ENCODE measurements at regions not wholly inside any gene's neighbourhood (a gene's known extent, or its start where the extent isn't known, plus 50 kb on each side); places are given as distances from the start of the nearest gene placed in this dataset.

DNA sequence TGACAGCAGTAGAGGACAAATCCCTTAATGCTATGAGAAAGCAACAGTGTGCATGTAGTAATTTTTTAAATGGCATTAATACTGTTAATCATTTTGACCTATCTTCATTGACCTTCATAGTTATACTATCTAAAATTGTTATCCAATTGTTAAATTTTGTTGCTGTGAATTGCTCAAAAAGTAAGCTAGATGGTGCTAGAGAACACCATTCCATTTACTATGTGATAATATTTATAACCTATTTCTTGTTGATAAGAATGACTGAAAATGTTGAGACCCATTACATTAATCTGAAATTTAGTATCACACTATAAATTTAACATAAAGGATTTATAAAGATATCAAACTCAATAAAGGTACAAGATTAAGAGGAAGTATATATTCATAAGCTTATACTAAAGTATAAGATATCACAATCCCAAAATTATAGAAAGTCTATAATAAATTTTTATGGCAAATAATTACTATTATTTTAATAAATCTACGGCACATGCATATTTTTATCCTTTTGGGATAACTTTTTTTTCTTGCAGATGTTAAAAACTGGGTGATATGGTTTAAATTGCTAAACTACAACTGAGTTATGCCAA is 1573.3 kb downstream of the PCDH9 start:
- no peak for DNase-seq

DNA sequence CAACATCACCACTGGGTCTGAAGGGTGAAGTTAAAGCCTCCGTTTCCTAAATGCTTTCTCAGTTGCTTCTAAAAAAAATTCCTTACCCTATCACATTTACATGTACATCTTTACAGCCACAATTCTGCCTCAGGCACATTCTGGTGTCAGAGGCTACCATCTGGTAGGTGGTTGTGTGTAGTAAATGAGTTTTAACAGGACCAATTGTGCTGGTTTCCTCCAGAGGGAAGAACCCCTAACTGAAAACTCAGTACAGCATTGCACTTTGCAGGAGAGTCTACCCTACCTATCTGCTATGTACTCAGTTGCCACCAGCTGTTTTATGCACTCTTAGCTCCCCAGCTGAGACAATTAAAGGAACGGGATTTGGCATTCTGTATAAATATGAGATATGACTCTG is 1576.5 kb downstream of the PCDH9 start:
- no peak for DNase-seq

DNA sequence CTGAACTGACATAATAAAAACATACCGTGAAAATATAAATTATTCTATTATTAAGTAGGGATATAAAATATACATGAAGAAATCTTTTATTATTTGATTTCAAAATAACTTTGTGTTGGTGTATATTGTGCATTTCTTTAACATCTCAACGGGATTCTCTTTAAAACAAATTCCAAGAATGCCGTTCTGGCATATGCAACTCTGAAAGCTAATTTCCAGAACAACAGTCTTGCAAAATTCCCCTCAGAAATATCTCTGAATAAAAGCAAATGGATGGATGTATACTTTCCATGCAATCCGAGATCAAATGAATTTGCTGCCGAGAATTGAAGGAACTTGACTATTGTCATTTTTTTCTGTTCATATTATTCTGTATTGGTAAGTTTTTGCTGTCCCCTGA is 1579.8 kb downstream of the PCDH9 start:
- DNase-seq, result no peak

DNA sequence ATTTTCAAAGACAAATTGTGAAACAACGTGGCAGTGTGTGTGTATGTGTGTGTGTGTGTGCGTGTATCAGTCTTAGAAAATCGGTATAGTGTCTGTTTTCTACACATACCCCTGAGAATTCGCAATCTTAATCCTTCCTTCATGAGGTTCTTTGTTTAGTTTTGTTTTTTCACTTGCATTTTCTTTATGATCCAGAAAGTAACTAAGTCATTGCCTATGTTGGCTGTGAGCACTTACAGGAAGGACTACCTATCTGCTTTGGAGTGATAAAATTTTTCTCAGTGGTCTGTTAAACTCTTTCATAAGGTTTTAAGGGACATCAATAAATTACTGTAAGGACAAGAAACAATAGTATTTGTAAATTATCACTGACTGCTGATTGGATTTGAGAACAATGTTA is 1587.1 kb downstream of the PCDH9 start:
- DNase-seq, result no peak

DNA sequence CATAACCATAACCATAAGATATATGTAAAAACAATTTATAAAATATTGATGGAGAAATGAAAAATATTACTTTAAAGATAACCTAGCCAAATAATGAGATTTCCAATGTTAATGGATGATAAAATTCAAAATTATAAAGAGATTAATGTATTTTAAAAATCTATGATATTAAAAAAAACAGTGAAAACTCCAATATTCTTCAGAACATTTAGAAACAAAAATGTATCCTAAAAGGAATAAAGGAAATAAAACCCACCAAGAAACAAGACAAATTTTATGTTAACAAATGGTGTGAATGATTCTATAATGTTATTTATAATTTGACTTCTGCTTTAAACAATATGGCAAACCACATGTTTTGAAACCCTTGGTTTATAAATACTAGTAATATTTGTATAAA is 1587.8 kb downstream of the PCDH9 start:
- no peak for DNase-seq

DNA sequence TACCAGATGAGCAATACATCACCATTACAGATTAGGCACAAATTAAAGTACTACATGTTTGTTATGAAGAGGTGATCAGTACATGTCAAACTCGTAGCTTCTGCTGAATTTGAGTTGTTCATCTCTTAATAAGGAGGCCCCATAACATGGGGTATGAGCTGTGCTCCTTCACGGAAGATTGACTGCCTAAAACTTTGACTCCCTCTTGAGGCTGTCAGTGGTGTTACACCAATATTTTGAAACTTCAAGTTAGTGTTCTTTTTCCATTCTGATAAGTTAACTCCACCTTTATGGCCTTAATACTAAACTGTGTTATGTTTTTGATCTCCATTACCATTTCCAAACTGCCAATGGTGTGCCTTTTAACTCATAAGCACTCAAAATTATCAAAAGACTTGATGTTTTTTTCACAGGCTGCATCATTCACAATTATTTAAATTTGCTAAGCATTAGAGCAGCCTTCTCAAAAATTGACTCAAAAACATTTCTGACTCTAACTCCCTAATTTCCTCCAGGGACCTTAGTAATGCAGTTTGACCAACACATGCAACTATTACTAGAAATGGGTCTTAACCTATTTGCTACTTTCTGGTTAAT is 1591.5 kb downstream of the PCDH9 start:
- no peak for DNase-seq

DNA sequence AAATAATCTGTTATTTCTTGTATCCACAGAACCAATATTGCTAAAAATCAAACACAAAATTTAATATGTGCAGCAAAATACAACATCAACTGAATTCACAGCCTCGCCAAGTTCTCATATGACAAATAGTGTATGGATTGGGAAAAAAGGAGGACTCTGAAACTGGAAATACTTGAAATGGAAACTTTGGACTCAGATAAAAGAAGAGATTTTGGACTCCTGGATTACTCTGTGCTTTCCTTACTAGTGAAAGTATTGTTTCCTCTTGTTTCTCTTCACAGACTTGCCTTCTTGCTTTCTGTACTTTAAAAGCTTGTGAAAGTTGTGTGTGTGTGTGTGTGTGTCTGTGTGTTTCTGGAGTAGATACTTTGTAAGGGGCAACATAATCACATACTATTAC is 1596.3 kb downstream of the PCDH9 start:
- DNase-seq, result no peak

DNA sequence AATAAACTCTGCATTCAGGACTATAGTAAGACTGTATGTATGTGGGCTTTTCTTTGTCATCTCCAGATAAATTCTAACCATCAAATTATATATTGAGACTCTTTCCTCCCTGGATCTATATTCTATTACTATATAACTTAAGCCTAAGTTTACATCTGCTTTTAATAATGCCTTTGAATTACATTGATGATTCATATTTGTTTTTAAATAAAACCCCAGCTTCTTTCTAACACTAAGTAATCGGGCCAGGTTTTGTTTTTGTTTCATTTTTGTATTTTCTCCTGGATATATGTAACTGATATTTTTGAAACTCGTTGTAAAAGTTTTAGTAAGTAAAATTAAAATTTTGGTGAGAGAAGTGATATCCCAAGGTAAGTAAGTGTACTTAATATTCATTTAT is 1599.1 kb downstream of the PCDH9 start:
- DNase-seq, result no peak

DNA sequence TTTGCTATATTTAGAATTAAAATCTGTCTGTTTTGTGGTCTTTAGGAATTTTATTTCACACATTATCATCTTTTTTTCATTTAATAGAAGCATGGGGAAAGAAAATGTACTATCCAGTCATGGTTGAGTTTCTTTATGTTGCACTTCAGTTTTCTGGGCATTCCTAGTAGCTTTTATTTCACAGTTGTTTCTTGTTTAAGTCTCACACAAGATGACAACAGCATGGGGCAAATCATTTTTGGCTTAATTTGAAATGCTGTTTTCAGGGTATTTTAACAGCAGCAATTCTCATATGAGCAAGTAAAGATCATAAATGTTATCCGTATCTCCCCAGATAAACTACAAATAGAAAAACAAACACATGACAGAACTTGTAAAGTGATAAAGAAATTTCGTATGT is 1600.2 kb downstream of the PCDH9 start:
- no peak for DNase-seq

DNA sequence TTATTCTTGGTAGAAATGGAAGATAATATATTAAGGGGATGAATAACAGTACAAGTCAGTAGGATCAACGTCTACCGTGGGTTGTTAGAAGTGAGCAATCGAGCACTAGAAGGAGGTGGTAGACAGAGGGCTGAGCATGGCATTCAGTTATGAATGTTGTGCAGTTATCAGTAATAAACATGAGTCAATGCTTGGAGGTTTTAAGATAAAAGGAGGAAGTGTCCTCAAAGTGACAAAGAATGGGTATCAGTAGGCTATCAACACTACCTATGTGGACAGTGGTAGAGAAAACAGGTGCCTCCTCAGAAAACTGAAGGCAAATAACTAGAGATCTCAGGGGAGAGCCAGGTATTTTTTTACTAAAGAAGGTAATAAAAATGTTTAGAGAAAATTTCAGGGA is 1607.0 kb downstream of the PCDH9 start:
- no peak for DNase-seq

DNA sequence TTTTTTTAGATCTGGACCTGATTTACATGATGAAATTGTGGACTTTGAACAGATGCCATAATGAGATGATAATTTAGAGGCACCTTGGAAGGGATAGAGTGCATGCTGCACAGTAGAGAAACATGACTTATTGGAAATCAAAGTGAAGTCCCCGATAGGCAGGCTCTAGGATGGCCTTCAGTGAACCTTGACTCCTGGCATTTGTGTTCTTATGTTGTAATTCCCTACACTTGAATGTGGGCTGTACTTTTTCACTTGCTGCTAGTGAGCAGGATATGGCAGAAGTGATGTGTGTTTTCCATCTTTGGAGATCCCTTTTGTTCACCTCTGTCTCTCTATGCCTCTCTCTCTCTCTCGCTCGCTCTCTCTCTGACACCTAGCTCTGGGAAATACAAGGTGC is 1614.6 kb downstream of the PCDH9 start:
- DNase-seq, result no peak

DNA sequence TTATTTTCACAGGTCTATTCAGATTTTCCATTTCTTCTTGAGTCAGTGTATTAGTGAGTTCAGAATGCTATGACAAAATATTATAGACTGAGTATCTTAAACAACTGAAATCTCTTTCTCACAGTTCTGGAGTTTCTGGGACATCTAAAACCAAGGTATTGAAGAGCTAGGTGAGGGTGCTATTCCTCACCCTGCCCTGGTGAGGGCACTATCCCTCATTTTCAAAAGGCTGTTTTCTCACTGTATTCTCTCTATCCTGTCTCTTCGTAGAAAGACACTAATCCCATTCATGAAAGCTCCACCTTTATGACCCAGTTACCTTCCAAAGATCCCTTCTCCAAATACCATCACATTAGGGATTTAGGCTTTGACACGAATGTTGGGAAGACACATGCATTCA is 1617.1 kb downstream of the PCDH9 start:
- DNase-seq, result no peak

DNA sequence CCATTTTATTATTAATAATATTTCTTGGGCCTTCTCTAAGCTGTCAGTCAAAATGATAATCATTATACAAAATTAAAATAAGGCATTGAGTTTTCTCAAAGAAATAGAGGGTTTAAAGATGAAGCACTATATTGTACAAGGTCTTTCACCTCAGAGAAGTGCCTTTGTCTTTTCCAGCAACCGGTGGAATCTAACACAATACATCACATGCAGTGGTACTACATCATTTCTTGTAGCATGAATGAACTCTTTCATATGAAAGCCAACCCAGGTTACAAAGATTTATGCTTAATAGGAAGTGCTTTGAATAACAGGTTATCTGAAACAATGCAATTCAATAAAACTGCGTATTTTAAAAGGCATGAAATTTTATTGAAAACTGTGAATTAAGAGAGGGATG is 1620.8 kb downstream of the PCDH9 start:
- no peak for DNase-seq

DNA sequence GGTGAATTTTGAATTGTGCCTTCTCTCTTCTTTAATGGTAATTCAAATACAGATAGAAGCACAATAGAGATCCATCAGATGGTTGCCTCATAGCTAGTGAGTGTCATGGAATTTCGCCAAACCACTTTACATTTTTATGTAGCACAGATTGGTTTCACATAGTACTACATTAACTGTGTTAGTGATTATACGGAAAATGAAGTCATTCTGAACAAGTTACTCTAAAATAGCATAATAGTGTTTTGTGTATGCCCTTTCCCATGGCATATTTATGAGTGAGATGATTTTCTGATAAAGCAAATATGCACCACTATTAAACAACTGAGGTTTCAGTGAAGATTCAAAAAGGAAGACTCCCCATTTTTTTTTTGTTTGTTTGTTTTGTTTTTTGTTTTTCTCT is 1623.5 kb downstream of the PCDH9 start:
- no peak for DNase-seq

DNA sequence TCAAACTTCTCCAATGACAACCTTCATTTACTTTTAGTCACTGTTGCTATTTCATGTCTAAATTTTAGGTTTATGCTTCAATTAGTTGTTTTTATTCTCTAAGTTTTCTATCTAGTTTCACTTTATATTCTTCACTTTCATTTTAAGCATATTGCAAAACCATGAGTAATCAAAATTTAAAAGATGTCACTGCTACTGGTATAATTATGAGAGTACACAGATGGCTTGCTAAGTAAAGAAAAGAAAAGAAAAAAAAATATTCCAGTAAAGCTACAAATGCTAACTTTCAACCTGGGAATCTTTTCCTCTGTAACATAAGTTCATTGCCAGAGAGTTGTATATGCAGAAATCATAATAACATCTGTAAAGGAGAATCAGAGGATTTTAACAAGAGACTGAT is 1624.7 kb downstream of the PCDH9 start:
- DNase-seq, result no peak

DNA sequence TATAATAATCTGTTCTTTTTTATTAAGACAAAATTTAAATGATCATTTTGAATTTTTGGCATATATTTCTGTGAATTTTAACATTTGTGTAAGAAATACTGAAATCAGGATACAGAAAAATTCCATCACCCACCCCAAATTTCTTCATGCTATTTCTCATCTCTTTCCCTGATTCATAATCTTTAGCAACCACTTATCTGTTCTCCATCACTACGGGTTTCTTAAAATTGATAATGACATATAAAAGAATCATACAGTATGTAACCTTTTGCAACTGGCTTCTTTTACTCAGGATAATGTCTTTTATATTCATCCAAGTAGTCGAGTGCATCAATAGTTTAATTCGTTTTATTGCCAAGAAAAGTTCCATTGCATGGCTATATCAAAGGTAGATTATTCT is 1627.0 kb downstream of the PCDH9 start:
- no peak for DNase-seq

DNA sequence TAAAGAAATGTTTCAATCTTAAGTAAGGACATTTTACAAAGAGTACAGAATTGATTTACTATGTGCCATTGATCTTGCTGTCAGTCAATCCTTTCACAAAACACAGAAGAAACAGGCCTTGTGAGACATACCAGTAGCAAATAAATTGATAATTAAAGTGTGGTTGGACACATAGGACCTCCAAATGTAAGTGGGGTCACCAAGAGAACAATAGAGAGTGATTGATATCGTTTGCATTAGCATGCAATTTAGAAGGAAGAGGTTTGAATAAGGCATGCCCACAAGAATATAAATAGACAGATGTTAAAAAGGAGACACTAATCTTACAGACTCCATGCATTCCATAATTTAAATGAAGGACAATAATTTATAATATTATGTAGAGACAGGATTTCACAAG is 1628.3 kb downstream of the PCDH9 start:
- DNase-seq, result no peak

DNA sequence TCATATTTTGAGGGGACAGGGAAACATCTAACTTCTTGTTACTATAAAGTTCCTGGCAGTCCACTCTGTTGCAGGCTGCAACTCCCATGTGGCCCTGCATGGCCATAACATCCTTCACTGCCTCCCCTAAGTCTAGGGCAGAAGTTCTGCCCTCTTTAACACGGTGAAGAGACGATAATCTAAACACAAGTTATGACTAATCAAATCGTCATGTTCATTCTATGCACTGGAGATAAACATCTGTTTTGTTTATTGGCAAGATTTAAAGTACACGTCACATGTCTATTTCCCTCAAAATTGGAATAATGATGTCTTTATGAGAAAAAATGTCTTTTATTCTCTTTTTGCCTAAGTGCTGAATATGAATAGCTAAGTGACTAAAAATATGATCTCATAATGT is 1629.4 kb downstream of the PCDH9 start:
- DNase-seq, result no peak

DNA sequence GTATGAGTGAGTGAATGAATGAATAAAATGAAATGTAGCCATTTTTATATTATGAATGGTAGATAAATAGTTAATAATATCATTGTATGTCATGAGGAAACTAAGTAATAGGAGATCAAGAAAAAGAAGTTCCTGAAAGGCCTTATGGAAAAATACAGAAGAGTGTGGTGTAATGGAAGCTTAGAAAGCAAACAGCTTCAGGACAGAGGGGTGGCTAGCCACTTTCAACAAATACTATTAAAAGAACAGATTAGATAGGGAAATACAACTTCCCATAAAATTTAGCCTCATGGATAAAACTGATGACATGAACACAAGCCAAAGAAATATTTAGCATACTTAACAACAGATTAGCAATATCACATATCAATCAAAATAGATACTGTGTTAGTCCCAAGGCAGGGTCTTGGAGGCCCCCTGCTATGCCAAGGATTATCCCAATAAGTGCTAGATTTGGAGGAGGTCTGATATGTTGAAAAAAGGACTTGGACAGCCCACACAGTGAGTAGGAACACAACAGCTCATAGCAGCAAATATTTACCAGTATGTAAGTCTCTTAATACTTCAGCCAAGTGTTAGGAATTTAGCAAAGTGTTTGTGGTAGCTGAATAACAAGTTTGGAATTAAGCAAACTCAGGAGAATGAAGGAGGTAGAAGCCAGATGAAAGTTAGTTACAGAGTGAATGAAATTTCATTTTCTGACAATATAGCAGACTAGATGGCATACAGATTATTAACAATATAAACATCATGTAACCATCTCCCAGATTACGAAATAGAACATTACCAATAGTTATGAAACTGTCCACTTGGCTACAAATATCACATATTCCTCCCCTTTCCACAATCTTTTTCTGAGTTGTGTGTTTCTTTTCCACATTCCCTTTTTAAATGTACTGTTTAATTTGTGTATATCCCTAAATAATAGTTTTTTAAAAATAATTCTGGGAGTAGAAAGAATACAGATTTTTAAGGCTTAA is 1632.0 kb downstream of the PCDH9 start:
- no peak for DNase-seq

DNA sequence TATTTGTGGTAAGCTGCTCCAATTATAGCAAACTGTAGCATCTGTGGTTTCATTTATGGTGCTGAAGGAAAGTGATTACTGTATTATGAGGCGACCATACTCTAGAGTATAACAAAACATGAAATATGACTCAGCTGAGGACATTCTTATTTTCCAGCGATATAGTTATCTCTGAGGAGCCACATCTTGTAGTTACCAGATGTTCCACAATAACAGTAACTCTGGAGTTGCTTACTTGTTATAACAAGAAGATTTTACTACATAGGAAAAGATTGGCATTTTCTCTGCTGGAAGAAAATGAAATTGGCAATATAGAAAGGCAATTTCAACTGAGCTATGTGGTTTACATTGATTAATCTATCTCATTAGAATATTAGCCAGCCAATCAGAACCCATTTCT is 1634.2 kb downstream of the PCDH9 start:
- DNase-seq, result no peak

DNA sequence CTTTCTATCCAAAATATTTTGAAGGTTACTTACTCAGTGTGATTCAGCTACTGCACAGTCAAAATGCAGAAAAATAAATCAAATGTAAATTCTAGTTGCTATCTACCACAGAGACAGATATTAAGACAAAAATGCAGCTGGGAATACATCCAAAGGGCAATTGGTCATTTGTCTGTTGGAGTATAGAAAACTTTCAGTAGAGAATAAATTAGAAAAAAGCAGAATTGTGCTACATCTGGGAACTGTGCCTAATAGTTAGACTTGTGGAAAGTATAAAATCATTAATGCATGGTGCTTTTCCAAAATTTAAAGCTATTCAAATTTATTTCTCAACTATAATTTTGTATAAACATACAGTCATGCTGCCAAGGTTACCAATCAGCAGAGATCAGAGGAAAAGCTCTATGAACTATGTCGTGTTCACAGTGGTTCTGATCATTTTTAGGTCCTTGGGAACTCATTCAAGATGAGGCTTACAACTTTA is 1635.8 kb downstream of the PCDH9 start:
- peak; percentile 49 for DNase-seq

DNA sequence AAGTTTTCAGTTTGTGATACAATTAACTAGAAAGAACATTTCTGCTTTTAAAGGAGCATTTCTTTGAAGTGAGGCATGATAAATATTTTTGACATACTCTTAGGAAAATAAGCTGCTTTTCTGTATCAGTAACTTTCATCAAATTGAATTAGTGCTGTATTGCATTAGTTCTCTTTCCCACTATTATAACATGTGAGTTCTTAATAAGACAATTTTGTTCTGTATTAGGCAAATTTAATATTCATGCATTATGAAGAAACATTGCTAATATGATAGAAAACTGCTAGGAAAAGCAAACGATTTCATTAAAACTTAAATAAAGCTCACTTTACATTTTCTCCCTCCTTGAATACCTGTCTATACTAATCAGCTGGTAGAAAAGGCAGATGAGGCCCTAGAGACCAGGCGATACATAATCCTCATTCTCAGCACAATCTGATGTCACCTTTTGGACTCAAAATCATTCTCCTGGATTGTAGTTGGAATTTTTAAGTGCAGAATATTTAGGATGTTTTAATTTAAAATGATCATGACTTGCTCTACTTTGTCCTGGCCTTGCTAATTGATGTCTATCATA is 1636.8 kb downstream of the PCDH9 start:
- no peak for DNase-seq

DNA sequence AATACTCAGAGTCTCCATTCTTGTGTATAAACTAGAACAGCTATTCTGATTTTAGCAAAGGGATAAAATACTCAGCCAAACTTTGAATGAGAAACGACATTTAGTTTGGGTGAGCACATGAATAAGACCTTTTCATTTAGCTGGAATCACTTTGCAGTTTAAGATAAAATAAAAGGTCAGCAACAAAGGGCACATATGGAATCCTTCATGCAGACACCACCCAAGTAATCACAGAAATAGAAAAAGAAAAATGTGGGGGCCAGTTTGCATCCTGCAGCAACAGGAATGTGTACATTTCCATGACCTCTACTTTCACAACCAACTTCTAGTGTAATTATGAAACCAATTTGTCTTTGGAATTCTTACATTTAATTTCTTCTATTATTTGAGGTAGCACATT is 1637.4 kb downstream of the PCDH9 start:
- DNase-seq, result no peak

DNA sequence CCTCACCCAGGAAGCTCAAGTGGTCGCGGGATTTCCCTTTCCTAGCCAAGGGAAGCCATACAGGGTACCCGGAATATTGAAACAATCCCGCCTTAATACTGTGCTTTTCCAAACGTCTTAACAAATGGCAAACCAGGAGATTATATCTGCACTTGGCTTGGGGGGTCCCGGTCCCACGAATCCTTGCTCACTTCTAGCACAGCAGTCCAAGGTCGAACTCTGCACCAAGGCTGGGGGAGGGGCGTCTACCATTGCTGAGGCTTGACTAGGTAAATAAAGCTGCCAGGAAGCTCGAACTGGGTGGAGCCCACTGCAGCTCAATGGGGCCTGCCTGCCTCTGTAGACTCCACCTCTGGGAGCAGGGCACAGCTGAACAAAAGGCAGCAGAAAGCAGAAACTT is 1644.8 kb downstream of the PCDH9 start:
- no peak for DNase-seq

Data from NCI-H446 treated with DMSO at 0.1 percent for 48 hours (cell line).